Gastrocnemius medialis (tissue), 4 donors: ENCODE measurements at regions not wholly inside any gene's neighbourhood (a gene's known extent, or its start where the extent isn't known, plus 50 kb on each side); places are given as distances from the start of the nearest gene placed in this dataset.

ENCODE experiments used
- ATAC-seq, 2 donors: fragments of 150-250 bp; one replicate each; pipeline ENCODE4 v1.9.1; 2016
- DNase-seq, 2 donors: peaks; one replicate each; pipeline ENCODE4 v3.0.0-alpha.2; 2019
- H3K27ac ChIP-seq, 4 donors: fragments of 200-600 bp; sonication (generic); 1 replicate in 1 of 4; 2 replicates in 3 of 4; pipeline ENCODE4 v1.5.1; 2016 to 2018; ENCODE audit warnings: mild to moderate bottlenecking in 2 of 4, moderate library complexity in 1 of 4
- H3K27me3 ChIP-seq, 3 donors: fragments of 200-600 bp; sonication (generic) in 2 of 3; 1 replicate in 1 of 3; 2 replicates in 2 of 3; pipeline versions ENCODE4 v1.5.1 to v1.6.0; 2016 to 2019; ENCODE audit warnings: mild to moderate bottlenecking in 1 of 3, moderate library complexity in 1 of 3
- H3K36me3 ChIP-seq, 2 donors: fragments of 200-600 bp; sonication (generic) in 1 of 2; one replicate each; pipeline ENCODE4 v1.5.1; 2017 to 2018
- H3K4me1 ChIP-seq, 2 donors: fragments of 200-600 bp; sonication (generic) in 1 of 2; one replicate each; pipeline ENCODE4 v1.5.1; 2016 to 2017; ENCODE audit warnings: mild to moderate bottlenecking in 2 of 2
- H3K4me3 ChIP-seq, 4 donors: fragments of 200-600 bp; sonication (generic) in 3 of 4; 1 replicate in 1 of 4; 2 replicates in 3 of 4; pipeline ENCODE4 v1.5.1; 2016 to 2019; ENCODE audit warnings: mild to moderate bottlenecking in 2 of 4
- H3K9me3 ChIP-seq, 3 donors: fragments of 200-600 bp; sonication (generic) in 2 of 3; 1 replicate in 1 of 3; 2 replicates in 2 of 3; pipeline ENCODE4 v1.5.1; 2016 to 2019
- POLR2A ChIP-seq, 2 donors: fragments of 450-650 bp; IDR thresholded peaks; one replicate each; pipeline ENCODE4 v1.6.1; 2017; ENCODE audit warnings: antibody characterized with exemption in 2 of 2, mild to moderate bottlenecking in 2 of 2, moderate library complexity in 2 of 2
- in situ Hi-C, 4 donors: fragments of 200-750 bp; cut with MboI; loops; one replicate each; pipeline versions ENCODE4 v1.15.0 to v1.8.0; 2017; ENCODE audit warnings: low sequenced_read_pairs in 4 of 4
- intact Hi-C: fragments of 100-400 bp; cut with DNase I; formaldehyde crosslinking; loops from one replicate; pipeline ENCODE4 v1.15.1; 2023; ENCODE audit warnings: low total_unique reads
- TF ChIP-seq, protein P1 (sequence below), 5 experiments: fragments of 450-650 bp in 3 of 5; fragments of 200-600 bp in 2 of 5; sonication (generic) in 2 of 5; IDR thresholded peaks in 4 of 5; conservative IDR thresholded peaks in 1 of 5; 1 replicate in 4 of 5; 2 replicates in 1 of 5; pipeline ENCODE4 v1.5.1; 2016 to 2019; ENCODE audit warnings: antibody characterized with exemption in 5 of 5, mild to moderate bottlenecking in 3 of 5, moderate library complexity in 3 of 5

DNA sequence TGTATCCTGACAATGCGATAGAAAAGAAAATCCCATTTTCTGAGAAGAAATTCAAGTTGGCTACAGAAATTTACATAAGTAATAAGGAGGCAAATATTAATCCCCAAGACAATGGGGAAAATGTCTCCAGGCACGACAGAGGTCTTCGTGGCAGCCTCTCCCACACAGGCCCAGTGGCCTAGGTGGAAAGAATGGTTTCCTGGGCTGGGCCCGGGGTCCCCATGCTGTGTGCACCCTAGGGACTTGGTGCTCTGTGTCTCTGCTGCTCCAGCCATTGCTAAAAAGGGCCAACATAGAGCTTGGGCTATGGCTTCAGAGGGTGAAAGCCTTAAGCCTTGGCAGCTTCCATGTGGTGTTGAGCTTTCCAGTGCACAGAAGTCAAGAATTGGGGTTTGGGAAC, 102.5 kb upstream of the LYPLAL1 start:
- Histone ChIP-seq H3K27me3 (no peaks in the 10 kb centered on the region), H3K36me3 (no peaks in the 10 kb centered on the region), H3K27ac (no peak overlapping the region), H3K9me3 (no peaks in the 10 kb centered on the region), H3K4me1 (no peaks in the 10 kb centered on the region), H3K4me3 (no peak overlapping the region)
- no peak for DNase-seq
- intact Hi-C loops = no loop called here
- in situ Hi-C loops = no loop called here
- no peak for ATAC-seq
- no peak for TF ChIP-seq POLR2A (IDR thresholded peaks at IDR 0.05)
- TF ChIP-seq, protein P1, sequence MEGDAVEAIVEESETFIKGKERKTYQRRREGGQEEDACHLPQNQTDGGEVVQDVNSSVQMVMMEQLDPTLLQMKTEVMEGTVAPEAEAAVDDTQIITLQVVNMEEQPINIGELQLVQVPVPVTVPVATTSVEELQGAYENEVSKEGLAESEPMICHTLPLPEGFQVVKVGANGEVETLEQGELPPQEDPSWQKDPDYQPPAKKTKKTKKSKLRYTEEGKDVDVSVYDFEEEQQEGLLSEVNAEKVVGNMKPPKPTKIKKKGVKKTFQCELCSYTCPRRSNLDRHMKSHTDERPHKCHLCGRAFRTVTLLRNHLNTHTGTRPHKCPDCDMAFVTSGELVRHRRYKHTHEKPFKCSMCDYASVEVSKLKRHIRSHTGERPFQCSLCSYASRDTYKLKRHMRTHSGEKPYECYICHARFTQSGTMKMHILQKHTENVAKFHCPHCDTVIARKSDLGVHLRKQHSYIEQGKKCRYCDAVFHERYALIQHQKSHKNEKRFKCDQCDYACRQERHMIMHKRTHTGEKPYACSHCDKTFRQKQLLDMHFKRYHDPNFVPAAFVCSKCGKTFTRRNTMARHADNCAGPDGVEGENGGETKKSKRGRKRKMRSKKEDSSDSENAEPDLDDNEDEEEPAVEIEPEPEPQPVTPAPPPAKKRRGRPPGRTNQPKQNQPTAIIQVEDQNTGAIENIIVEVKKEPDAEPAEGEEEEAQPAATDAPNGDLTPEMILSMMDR (IDR thresholded peaks at IDR 0.05 in 4 of 5, conservative IDR thresholded peaks at IDR 0.05 in 1 of 5) = no peak

GRCh38 chr1:219072329-219072728, 101.3 kb upstream of the LYPLAL1 start:
- no peak for ATAC-seq
- in situ Hi-C loops = no loop called here

GRCh38 chr1:219074084-219074728, 99.5 kb upstream of the LYPLAL1 start:
- no peak overlapping the region for H3K27ac ChIP-seq
- in situ Hi-C loops (no loop called here), intact Hi-C loops (no loop called here)
- no peak for DNase-seq
- no peak for TF ChIP-seq POLR2A (IDR thresholded peaks at IDR 0.05)
- TF ChIP-seq, protein P1 (IDR thresholded peaks at IDR 0.05 in 4 of 5, conservative IDR thresholded peaks at IDR 0.05 in 1 of 5) = no peak
- no peaks in the 10 kb centered on the region for H3K27me3 ChIP-seq
- no peak for ATAC-seq
- H3K36me3 ChIP-seq = no peaks in the 10 kb centered on the region
- no peak overlapping the region for H3K4me3 ChIP-seq
- H3K4me1 ChIP-seq = no peaks in the 10 kb centered on the region
- no peaks in the 10 kb centered on the region for H3K9me3 ChIP-seq

More at GRCh38 chr1:219072329-219072728, 101.3 kb upstream of the LYPLAL1 start:
- Histone ChIP-seq H3K4me1 (no peaks in the 10 kb centered on the region), H3K27ac (no peak overlapping the region), H3K4me3 (no peak overlapping the region), H3K27me3 (no peaks in the 10 kb centered on the region), H3K36me3 (no peaks in the 10 kb centered on the region), H3K9me3 (no peaks in the 10 kb centered on the region)
- intact Hi-C loops = no loop called here
- no peak for TF ChIP-seq POLR2A (IDR thresholded peaks at IDR 0.05)
- TF ChIP-seq, protein P1 (IDR thresholded peaks at IDR 0.05 in 4 of 5, conservative IDR thresholded peaks at IDR 0.05 in 1 of 5) = no peak
- no peak for DNase-seq

DNA sequence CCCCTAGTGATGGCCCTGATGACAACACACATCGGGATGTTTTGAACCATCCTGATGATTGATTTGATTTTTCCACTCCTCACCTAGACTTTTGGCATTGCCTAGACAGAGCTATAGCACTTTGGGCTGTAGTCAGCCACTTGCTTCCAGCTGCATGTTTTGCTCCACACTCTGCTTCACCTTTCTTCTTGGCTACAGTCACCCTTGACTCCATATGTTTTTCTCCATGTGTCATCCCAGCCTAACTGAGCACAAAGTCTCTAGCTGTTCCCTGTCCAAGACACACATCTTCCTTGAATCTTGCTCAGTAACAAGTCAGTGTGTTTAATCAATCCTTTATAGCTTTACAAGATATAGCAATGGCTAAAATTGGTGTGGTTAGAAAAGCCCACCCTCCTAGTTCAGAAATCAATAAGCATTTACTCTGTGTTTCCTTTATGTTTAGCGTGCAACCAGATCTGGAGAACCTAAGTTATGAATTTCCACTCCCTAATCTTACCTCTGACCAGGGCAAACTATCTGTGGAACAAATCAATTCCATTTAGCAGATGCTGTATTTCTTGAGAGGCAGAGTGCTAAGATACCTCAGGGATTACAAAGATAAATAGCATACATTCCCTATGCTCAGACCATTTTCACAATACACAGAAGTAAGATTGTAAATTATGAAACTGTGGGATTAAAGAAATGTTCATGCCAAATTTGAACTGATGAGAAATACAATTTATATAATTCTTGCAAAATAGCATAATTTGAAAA, 98.4 kb upstream of the LYPLAL1 start:
- DNase-seq = no peak
- Histone ChIP-seq H3K4me3 (no peak overlapping the region), H3K36me3 (no peaks in the 10 kb centered on the region), H3K27me3 (no peaks in the 10 kb centered on the region), H3K4me1 (no peaks in the 10 kb centered on the region), H3K27ac (no peak overlapping the region), H3K9me3 (no peaks in the 10 kb centered on the region)
- TF ChIP-seq, protein P1 (IDR thresholded peaks at IDR 0.05 in 4 of 5, conservative IDR thresholded peaks at IDR 0.05 in 1 of 5) = no peak
- no peak for TF ChIP-seq POLR2A (IDR thresholded peaks at IDR 0.05)
- in situ Hi-C loops (no loop called here), intact Hi-C loops (no loop called here)
- no peak for ATAC-seq
